IMR-90 (cell line): ENCODE measurements at regions not wholly inside any gene's neighbourhood (a gene's known extent, or its start where the extent isn't known, plus 50 kb on each side); places are given as distances from the start of the nearest gene placed in this dataset.

ENCODE experiments used
- ATAC-seq: fragments of 200-7000 bp; cut with Tn5 transposase; 2 replicates; pipeline ENCODE4 v1.9.1; 2020; ENCODE audit warnings: low read depth, mild to moderate bottlenecking, moderate library complexity
- BruUV-seq: library from RNA; stranded (reverse); fragments of 400-500 nt; replicated peaks from 2 replicates; lab custom pipeline; 2021; lab: Mats Ljungman, UMichigan
- CTCF ChIA-PET: fragments of 300-600 bp; formaldehyde crosslinking; extraction: SDS; loops from one replicate; lab custom pipeline; 2021; ENCODE audit warnings: antibody characterized with exemption; lab: Yijun Ruan, JAX
- POLR2A ChIA-PET: fragments of 300-600 bp; sonication (Branson Sonifier 250); formaldehyde crosslinking; loops from one replicate; lab custom pipeline; 2022; ENCODE audit warnings: antibody characterized with exemption; ENCODE audit not compliant: unreplicated experiment; lab: Charles Lee
- DNase-seq: peaks from one replicate; pipeline ENCODE4 v3.0.0; 2013
- H2AFZ ChIP-seq: replicated peaks from 2 replicates; pipeline ENCODE3; 2013; ENCODE audit warnings: low read length, mild to moderate bottlenecking; ENCODE audit not compliant: poor library complexity
- H2AK5ac ChIP-seq: 2 replicates; pipeline ENCODE4 v1.6.1; 2013; ENCODE audit warnings: low read depth, low read length, inconsistent platforms
- H2AK9ac ChIP-seq: replicated peaks from 2 replicates; pipeline ENCODE3; 2013; ENCODE audit warnings: mild to moderate bottlenecking, low read depth, low read length, moderate library complexity; ENCODE audit not compliant: poor library complexity
- H2BK120ac ChIP-seq: 2 replicates; pipeline ENCODE4 v1.6.1; 2013; ENCODE audit warnings: low read depth, low read length, inconsistent platforms
- H2BK15ac ChIP-seq: 3 replicates; pipeline ENCODE4 v1.6.1; 2013; ENCODE audit warnings: low read depth, low read length, inconsistent platforms
- H2BK20ac ChIP-seq: 2 replicates; pipeline ENCODE4 v1.6.1; 2013; ENCODE audit warnings: low read depth, mild to moderate bottlenecking, inconsistent platforms, low read length, moderate library complexity
- H2BK5ac ChIP-seq: 2 replicates; pipeline ENCODE4 v1.6.1; 2013; ENCODE audit warnings: mild to moderate bottlenecking, low read depth, low read length, inconsistent platforms; ENCODE audit not compliant: poor library complexity, severe bottlenecking
- H3K14ac ChIP-seq: replicated peaks from 2 replicates; pipeline ENCODE4 v1.6.1; 2013; ENCODE audit warnings: low read depth, low read length, inconsistent platforms
- H3K18ac ChIP-seq: 2 replicates; pipeline ENCODE4 v1.6.1; 2013; ENCODE audit warnings: low read depth, low read length, control low read depth
- H3K23ac ChIP-seq: 2 replicates; pipeline ENCODE4 v1.6.1; 2013; ENCODE audit warnings: low read depth, low read length, inconsistent platforms
- H3K27ac ChIP-seq: 2 replicates; pipeline ENCODE4 v1.5.1; 2013; ENCODE audit warnings: mild to moderate bottlenecking, control low read depth, low read length; ENCODE audit not compliant: insufficient read depth
- H3K27me3 ChIP-seq: 2 replicates; pipeline ENCODE4 v1.6.1; 2013; ENCODE audit warnings: low read length; ENCODE audit not compliant: control insufficient read depth, insufficient read depth
- H3K36me3 ChIP-seq: 2 replicates; pipeline ENCODE4 v1.6.1; 2013; ENCODE audit warnings: low read length, mixed read lengths; ENCODE audit not compliant: control insufficient read depth, insufficient read depth
- H3K4ac ChIP-seq: 2 replicates; pipeline ENCODE4 v1.6.1; 2013; ENCODE audit warnings: low read depth, low read length, inconsistent platforms
- H3K4me1 ChIP-seq: 2 replicates; pipeline ENCODE4 v1.6.1; 2013; ENCODE audit warnings: low read length, mixed read lengths; ENCODE audit not compliant: control insufficient read depth, insufficient read depth
- H3K4me2 ChIP-seq: 2 replicates; pipeline ENCODE4 v1.6.1; 2013; ENCODE audit warnings: low read depth, mild to moderate bottlenecking, control low read depth, low read length, moderate library complexity
- H3K4me3 ChIP-seq: 2 replicates; pipeline ENCODE4 v1.5.1; 2013; ENCODE audit warnings: low read depth, mild to moderate bottlenecking, control low read depth, low read length, moderate library complexity; ENCODE audit not compliant: insufficient read depth
- H3K56ac ChIP-seq: 2 replicates; pipeline ENCODE4 v1.6.1; 2013; ENCODE audit warnings: low read length, inconsistent platforms; ENCODE audit not compliant: insufficient read depth; ENCODE audit errors: extremely low read depth
- H3K79me1 ChIP-seq, 2 experiments: 2 replicates each; pipeline ENCODE4 v1.6.1; 2013; ENCODE audit warnings: low read length in 2 of 2, inconsistent platforms in 1 of 2, low read depth in 1 of 2
- H3K9ac ChIP-seq: 2 replicates; pipeline ENCODE4 v1.6.1; 2013; ENCODE audit warnings: low read depth, low read length, control low read depth
- H3K9me1 ChIP-seq: 2 replicates; pipeline ENCODE4 v1.6.1; 2013; ENCODE audit warnings: low read length, inconsistent platforms; ENCODE audit not compliant: insufficient read depth
- H3K9me3 ChIP-seq: 2 replicates; pipeline ENCODE4 v1.6.1; 2013; ENCODE audit warnings: low read length; ENCODE audit not compliant: control insufficient read depth, insufficient read depth
- H4K20me1 ChIP-seq: 2 replicates; pipeline ENCODE4 v1.6.1; 2013; ENCODE audit warnings: low read length, inconsistent platforms; ENCODE audit not compliant: insufficient read depth
- H4K5ac ChIP-seq: 2 replicates; pipeline ENCODE4 v1.6.1; 2013; ENCODE audit warnings: mild to moderate bottlenecking, low read depth, low read length, control low read depth
- H4K8ac ChIP-seq, 2 experiments: 2 replicates each; pipeline ENCODE4 v1.6.1; 2013; ENCODE audit warnings: low read depth in 2 of 2, low read length in 2 of 2, control low read depth in 1 of 2, inconsistent platforms in 1 of 2
- H4K91ac ChIP-seq: 2 replicates; pipeline ENCODE4 v1.6.1; 2013; ENCODE audit warnings: low read depth, low read length, inconsistent platforms; ENCODE audit not compliant: insufficient read depth
- CHD1 ChIP-seq: IDR thresholded peaks from 2 replicates; pipeline ENCODE4 v1.6.1; 2012; ENCODE audit warnings: low read depth, low read length, improper control_type of control experiment
- MAFK ChIP-seq: IDR thresholded peaks from 2 replicates; pipeline ENCODE4 v1.6.1; 2012; ENCODE audit warnings: low read depth, low read length, improper control_type of control experiment
- WGBS, 2 experiments: methylation state at CpG; one replicate each; pipeline versions ENCODE4 v1.1.5 to v1.1.7; 2013; ENCODE audit warnings: missing lambda C conversion rate in 2 of 2; ENCODE audit not compliant: insufficient read length in 1 of 2; ENCODE audit errors: extremely low coverage in 2 of 2; 5-methylcytosine and 5-hydroxymethylcytosine counted together
- dilution Hi-C: fragments of 300-500 bp; cut with HindIII; formaldehyde crosslinking; loops from one replicate; pipeline ENCODE4 v1.14.3; 2018; ENCODE audit warnings: low sequenced_read_pairs; ENCODE audit not compliant: unreplicated experiment
- in situ Hi-C: fragments of 300-500 bp; cut with MboI; formaldehyde crosslinking; loops from 3 replicates; pipeline ENCODE4 v1.14.3; 2019; ENCODE audit warnings: low sequenced_read_pairs, inconsistent platforms, mixed read lengths
- intact Hi-C: fragments of 100-400 bp; cut with micrococcal nuclease; formaldehyde crosslinking; loops from 2 replicates; pipeline ENCODE4 v1.10.0; 2022

- H3K27me3 ChIP-seq: no peaks in the 10 kb centered on the region; the same call in 1 of the 2 replicates
- H3K79me1 ChIP-seq: no peaks in the 10 kb centered on the region
- intact Hi-C loops: no loop called here
- H2AK5ac ChIP-seq: no peak overlapping the region
- in situ Hi-C loops: no loop called here
- TF ChIP-seq MAFK: no peak
- TF ChIP-seq CHD1: no peak
- no peaks in the 10 kb centered on the region for H4K20me1 ChIP-seq
- H3K9ac ChIP-seq: no peak overlapping the region
- ChIA-PET CTCF (no interaction called here), POLR2A (no interaction called here)
- no peak overlapping the region for H2AFZ ChIP-seq
- no peak overlapping the region for H4K5ac ChIP-seq
- no peak overlapping the region for H3K18ac ChIP-seq
- H3K9me3 ChIP-seq: no peaks in the 10 kb centered on the region
- no peak overlapping the region for H4K91ac ChIP-seq
- H4K8ac ChIP-seq: no peak overlapping the region
- H3K9me1 ChIP-seq: no peaks in the 10 kb centered on the region
- no peak overlapping the region for H2BK120ac ChIP-seq
- no peak overlapping the region for H2BK15ac ChIP-seq
- DNase-seq (no peak), ATAC-seq (no peak)
- dilution Hi-C loops: no loop called here
- WGBS, 2 experiments: no CpG with 5 or more reads among the region's 10 CpGs
- no peak overlapping the region for H2AK9ac ChIP-seq
- no peak overlapping the region for H3K56ac ChIP-seq
- H3K4me3 ChIP-seq: no peak overlapping the region
- no peaks in the 10 kb centered on the region for H3K36me3 ChIP-seq
- H3K27ac ChIP-seq: no peak overlapping the region
- H3K14ac ChIP-seq: no peak overlapping the region
- no peak overlapping the region for H2BK20ac ChIP-seq
- H3K4me2 ChIP-seq: no peak overlapping the region
- H3K4me1 ChIP-seq: no peaks in the 10 kb centered on the region
- BruUV-seq: no TSS peak
- no peak overlapping the region for H3K4ac ChIP-seq
- H2BK5ac ChIP-seq: no peak overlapping the region
- H3K23ac ChIP-seq: no peak overlapping the region
Measured at GRCh38 chr11:116510886-116511650, 261.7 kb downstream of the BUD13 start.
